ENCODE measurements at regions not wholly inside any gene's neighbourhood (a gene's known extent, or its start where the extent isn't known, plus 50 kb on each side); places are given as distances from the start of the nearest gene placed in this dataset.
"Not testable (repeated sequence)": the region's sequence is repeated elsewhere in the genome, so short reads cannot be mapped to it uniquely, and the experiment has no call there.

DNA sequence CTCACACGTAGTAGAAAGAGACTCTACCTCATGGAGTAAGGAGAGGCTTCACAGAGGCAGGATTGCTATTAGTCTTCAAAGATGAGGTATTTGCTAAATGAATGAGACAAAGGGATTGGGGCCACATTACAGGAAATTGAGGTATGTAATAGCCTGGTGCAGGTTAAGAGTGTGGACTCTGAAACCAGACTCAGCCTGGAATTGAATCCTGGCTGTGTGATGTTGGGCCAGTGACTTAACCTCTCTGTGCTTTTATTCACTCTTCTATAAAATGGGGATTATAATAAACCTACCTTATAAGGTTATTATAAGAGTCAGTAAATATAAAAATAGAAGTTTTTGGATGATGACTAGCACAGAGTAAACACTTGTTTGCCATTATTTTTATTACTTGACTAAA lies 64.7 kb upstream of the ATRNL1 start:
- no peak for DNase-seq

DNA sequence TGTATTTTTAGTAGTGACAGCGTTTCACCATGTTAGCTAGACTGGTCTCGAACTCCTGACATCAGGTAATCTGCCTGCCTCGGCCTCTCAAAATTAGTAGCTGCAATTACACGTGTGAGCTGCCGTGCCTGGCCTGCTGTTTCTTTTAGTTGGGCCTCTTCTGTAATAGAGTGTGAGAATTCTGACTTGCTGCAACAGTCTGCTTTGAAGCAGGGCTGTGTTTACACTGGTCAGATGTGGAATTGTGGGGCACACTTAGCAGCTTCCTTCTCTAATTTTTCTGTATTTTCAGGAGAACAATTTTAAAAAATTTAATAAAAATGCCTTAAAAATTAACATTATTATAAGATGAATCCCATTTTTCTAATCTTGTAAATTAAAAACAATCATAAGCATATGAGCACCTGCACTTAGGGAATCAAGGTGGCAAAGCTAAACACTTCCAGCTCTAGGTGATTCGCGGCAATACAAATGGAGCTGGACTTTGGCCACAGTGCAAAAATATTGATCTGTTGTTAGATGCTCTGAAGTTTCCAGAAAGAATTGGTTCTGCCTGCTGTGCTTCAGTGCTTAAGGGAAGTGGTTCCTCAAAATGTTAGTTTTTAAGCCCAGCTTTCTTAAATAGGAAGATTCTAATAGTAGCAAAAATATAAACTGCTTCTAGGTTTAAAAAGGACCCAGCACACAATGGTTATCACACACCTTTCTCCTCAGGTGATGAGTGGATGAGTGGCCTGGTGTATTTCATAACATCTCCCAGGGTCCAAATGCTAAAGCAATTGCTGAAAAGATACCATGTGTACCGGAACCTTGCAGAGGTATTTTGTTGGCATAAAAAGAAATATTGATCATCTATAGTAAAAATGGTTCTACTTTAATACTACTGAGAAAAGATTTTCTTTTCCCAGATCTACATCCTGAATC lies 63.5 kb upstream of the ATRNL1 start:
- no peak for DNase-seq

DNA sequence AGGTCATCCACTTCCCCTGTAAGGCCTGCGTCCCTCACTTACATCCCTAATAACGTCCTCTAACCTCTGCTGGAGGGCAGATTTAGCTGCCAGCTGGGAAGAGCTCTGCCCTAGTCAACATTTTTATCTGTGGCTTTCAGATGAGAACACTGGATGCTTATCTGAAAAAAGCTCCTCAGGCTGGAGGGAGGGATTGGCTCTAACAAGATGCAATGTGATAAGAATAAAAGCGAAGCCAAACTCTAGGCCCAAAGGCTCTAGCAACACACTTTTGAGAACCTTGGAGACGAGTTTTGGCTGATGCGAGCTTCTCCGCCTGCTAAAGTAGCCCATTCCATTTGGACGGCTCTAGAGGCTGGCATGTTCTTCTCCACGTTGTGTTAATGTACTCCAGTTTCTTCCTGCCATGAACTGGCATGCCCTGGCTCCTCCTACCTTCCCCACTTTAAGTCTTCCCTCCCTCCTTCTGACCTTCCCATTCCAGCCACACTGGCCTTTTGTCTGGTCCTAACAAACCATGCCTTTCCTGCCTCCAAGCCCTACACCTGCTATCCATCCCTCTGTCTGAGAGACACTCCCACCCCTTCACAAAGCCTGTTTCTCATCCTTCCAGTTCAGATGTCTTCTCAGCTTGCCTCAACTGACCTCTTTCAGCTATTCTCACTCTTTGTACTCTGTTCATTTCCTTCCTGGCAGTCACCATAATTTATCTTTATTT lies 62.5 kb upstream of the ATRNL1 start:
- DNase-seq: peak; percentile 14

DNA sequence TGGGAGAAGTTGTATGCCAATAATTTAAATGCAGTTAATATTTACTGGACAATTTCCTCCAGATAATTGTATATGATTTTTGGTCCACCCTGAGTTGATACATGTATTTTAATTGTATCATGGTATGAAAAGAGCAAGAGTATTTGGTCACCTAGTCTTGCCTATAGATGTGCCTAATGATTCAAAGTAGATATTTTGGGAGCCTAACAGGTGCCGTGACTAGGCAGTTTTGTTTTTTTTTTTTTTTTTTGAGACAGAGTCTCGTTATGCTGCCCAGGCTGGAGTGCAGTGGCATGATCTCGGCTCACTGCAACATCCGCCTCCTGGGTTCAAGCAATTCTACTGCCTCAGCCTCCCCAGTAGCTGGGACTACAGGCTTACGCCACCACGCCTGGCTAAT lies 59.3 kb upstream of the ATRNL1 start:
- DNase-seq: no peak

DNA sequence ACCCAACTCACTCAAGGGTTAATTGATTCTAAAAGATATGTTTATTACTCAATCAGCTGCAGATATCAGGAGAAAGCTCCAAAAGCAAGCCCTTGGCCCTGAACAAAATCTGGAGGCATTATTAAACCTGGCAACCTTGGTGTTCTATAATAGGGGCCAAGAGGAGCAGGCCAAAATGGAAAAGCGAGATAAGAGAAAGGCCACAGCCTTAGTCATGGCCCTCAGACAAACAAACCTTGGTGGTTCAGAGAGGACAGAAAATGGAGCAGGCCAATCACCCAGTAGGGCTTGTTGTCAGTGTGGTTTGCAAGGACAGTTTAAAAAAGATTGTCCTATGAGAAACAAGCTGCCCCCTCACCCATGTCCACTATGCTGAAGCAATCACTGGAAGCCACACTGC lies 53.4 kb upstream of the ATRNL1 start:
- not testable (repeated sequence) for DNase-seq

Measured in NCI-H146 (cell line).